ENCODE measurements at regions not wholly inside any gene's neighbourhood (a gene's known extent, or its start where the extent isn't known, plus 50 kb on each side); places are given as distances from the start of the nearest gene placed in this dataset.

GRCh38 chr7:109136893-109137292, 567.2 kb downstream of the DNAJB9 start:
- TF ChIP-seq CTCF (IDR thresholded peaks at IDR 0.05) (no peak), EP300 (IDR thresholded peaks at IDR 0.05) (no peak)
